H1 (cell line): ENCODE measurements at regions not wholly inside any gene's neighbourhood (a gene's known extent, or its start where the extent isn't known, plus 50 kb on each side); places are given as distances from the start of the nearest gene placed in this dataset.

Experiments
- CTCF ChIA-PET: fragments of 300-600 bp; sonication (Branson Sonifier 250); formaldehyde crosslinking; loops from one replicate; lab custom pipeline; 2021; ENCODE audit not compliant: partially characterized antibody; lab: Charles Lee
- POLR2A ChIA-PET: fragments of 300-600 bp; sonication (Branson Sonifier 250); formaldehyde crosslinking; loops from one replicate; lab custom pipeline; 2021; ENCODE audit warnings: inconsistent platforms; ENCODE audit not compliant: partially characterized antibody; lab: Charles Lee
- DNase-seq, 2 experiments: peaks; one replicate each; pipeline versions ENCODE4 v3.0.0 to v3.0.0-alpha.2; 2010 to 2022; ENCODE audit warnings: low spot score in 2 of 2, low read depth in 1 of 2, mixed read lengths in 1 of 2
- FAIRE-seq: peaks from 2 replicates; lab custom pipeline; 2011; peaks lifted over from hg19 to GRCh38; lab: Jason Lieb, UNC
- H2AFZ ChIP-seq: 2 replicates; pipeline ENCODE4 v1.8.1; 2012; ENCODE audit warnings: low read length, inconsistent platforms
- H2AK5ac ChIP-seq: 2 replicates; pipeline ENCODE4 v1.6.1; 2013; ENCODE audit warnings: low read depth, low read length
- H2BK120ac ChIP-seq: replicated peaks from 2 replicates; pipeline ENCODE3; 2013; ENCODE audit warnings: low read depth, low read length, inconsistent platforms
- H2BK12ac ChIP-seq: 2 replicates; pipeline ENCODE4 v1.6.1; 2013; ENCODE audit warnings: low read depth, low read length
- H2BK15ac ChIP-seq: 2 replicates; pipeline ENCODE4 v1.6.1; 2013; ENCODE audit warnings: low read length
- H2BK20ac ChIP-seq: 2 replicates; pipeline ENCODE4 v1.6.1; 2013; ENCODE audit warnings: low read length
- H2BK5ac ChIP-seq: 2 replicates; pipeline ENCODE4 v1.6.1; 2013; ENCODE audit warnings: low read depth, low read length
- H3K14ac ChIP-seq: 2 replicates; pipeline ENCODE4 v1.6.1; 2013; ENCODE audit warnings: inconsistent platforms; ENCODE audit not compliant: insufficient read length
- H3K18ac ChIP-seq: 2 replicates; pipeline ENCODE4 v1.6.1; 2013; ENCODE audit warnings: low read length; ENCODE audit errors: extremely low read depth
- H3K23ac ChIP-seq: 2 replicates; pipeline ENCODE4 v1.6.1; 2013; ENCODE audit warnings: inconsistent platforms; ENCODE audit not compliant: insufficient read length
- H3K23me2 ChIP-seq: 2 replicates; pipeline ENCODE4 v1.6.1; 2013; ENCODE audit warnings: low read depth, low read length
- H3K27ac ChIP-seq: 2 replicates; pipeline ENCODE4 v1.6.1; 2011; ENCODE audit warnings: low read depth, low read length, inconsistent platforms
- H3K27me3 ChIP-seq, 4 experiments: replicated peaks in 1 of 4; 1 replicate in 1 of 4; 2 replicates in 3 of 4; pipeline versions ENCODE4 v1.6.1 to v1.8.1; 2011 to 2013; ENCODE audit warnings: low read length in 3 of 4, mild to moderate bottlenecking in 3 of 4, inconsistent platforms in 2 of 4, mixed read lengths in 2 of 4, moderate library complexity in 1 of 4; ENCODE audit not compliant: control insufficient read depth in 3 of 4, insufficient read depth in 3 of 4; ENCODE audit errors: extremely low read depth in 1 of 4
- H3K36me3 ChIP-seq, 4 experiments: 2 replicates each; pipeline versions ENCODE4 v1.6.1 to v1.8.1; 2011 to 2013; ENCODE audit warnings: mild to moderate bottlenecking in 4 of 4, low read length in 3 of 4, moderate library complexity in 2 of 4, control low read depth in 1 of 4, inconsistent platforms in 1 of 4; ENCODE audit not compliant: insufficient read depth in 4 of 4, control insufficient read depth in 2 of 4
- H3K4ac ChIP-seq: replicated peaks from 2 replicates; pipeline ENCODE3; 2013; ENCODE audit warnings: low read length, low read depth, mixed read lengths, inconsistent platforms; ENCODE audit not compliant: insufficient read length
- H3K4me1 ChIP-seq, 4 experiments: replicated peaks in 1 of 4; 1 replicate in 1 of 4; 2 replicates in 3 of 4; pipeline versions ENCODE4 v1.6.1 to v1.8.1; 2011 to 2013; ENCODE audit warnings: low read length in 3 of 4, inconsistent platforms in 2 of 4, mixed read lengths in 1 of 4; ENCODE audit not compliant: insufficient read depth in 4 of 4, control insufficient read depth in 3 of 4
- H3K4me2 ChIP-seq, 2 experiments: 2 replicates each; pipeline versions ENCODE4 v1.6.1 to v1.8.1; 2011 to 2013; ENCODE audit warnings: low read depth in 2 of 2, low read length in 2 of 2, control low read depth in 1 of 2, inconsistent platforms in 1 of 2, mild to moderate bottlenecking in 1 of 2; ENCODE audit not compliant: insufficient read depth in 1 of 2
- H3K4me3 ChIP-seq, 4 experiments: fragments of 200-600, 300-600 bp in 1 of 4; sonication (generic), shearing (Covaris generic), sonication (Bioruptor Twin) in 1 of 4; 2 replicates each; pipeline versions ENCODE4 v1.5.1 to v1.8.1; 2011 to 2016; ENCODE audit warnings: low read length in 4 of 4, low read depth in 3 of 4, control low read depth in 2 of 4, inconsistent platforms in 2 of 4, mild to moderate bottlenecking in 2 of 4, mixed read lengths in 1 of 4, moderate library complexity in 1 of 4; ENCODE audit not compliant: insufficient read depth in 2 of 4; ENCODE audit errors: extremely low read depth in 1 of 4
- H3K56ac ChIP-seq: replicated peaks from 2 replicates; pipeline ENCODE3; 2013; ENCODE audit warnings: low read depth, mild to moderate bottlenecking, mixed read lengths, low read length, inconsistent platforms; ENCODE audit not compliant: insufficient read length
- H3K79me1 ChIP-seq: 2 replicates; pipeline ENCODE4 v1.6.1; 2013; ENCODE audit warnings: low read depth, low read length, control low read depth
- H3K79me2 ChIP-seq, 2 experiments: 2 replicates each; pipeline versions ENCODE4 v1.6.1 to v1.8.1; 2012 to 2013; ENCODE audit warnings: low read length in 2 of 2, mild to moderate bottlenecking in 2 of 2, inconsistent platforms in 1 of 2; ENCODE audit not compliant: insufficient read depth in 2 of 2, control insufficient read depth in 1 of 2
- H3K9ac ChIP-seq, 4 experiments: replicated peaks in 1 of 4; 1 replicate in 1 of 4; 2 replicates in 3 of 4; pipeline versions ENCODE4 v1.6.1 to v1.8.1; 2011 to 2013; ENCODE audit warnings: low read depth in 3 of 4, low read length in 3 of 4, control low read depth in 2 of 4, mild to moderate bottlenecking in 2 of 4, moderate library complexity in 2 of 4, inconsistent platforms in 1 of 4; ENCODE audit errors: extremely low read depth in 1 of 4
- H3K9me3 ChIP-seq, 2 experiments: 2 replicates each; pipeline versions ENCODE4 v1.6.1 to v1.8.1; 2012 to 2013; ENCODE audit warnings: mild to moderate bottlenecking in 2 of 2, moderate library complexity in 2 of 2, control low read depth in 1 of 2, inconsistent platforms in 1 of 2, low read depth in 1 of 2, low read length in 1 of 2, mixed read lengths in 1 of 2; ENCODE audit not compliant: insufficient read depth in 2 of 2
- H4K20me1 ChIP-seq, 2 experiments: replicated peaks in 1 of 2; 2 replicates each; pipeline versions ENCODE3 to v1.8.1; 2011 to 2013; ENCODE audit warnings: inconsistent platforms in 2 of 2, low read length in 2 of 2, mild to moderate bottlenecking in 1 of 2; ENCODE audit not compliant: insufficient read depth in 2 of 2, control insufficient read depth in 1 of 2
- H4K5ac ChIP-seq: 2 replicates; pipeline ENCODE4 v1.6.1; 2013; ENCODE audit warnings: low read length, low read depth, mixed read lengths, inconsistent platforms; ENCODE audit not compliant: insufficient read length
- H4K8ac ChIP-seq: 2 replicates; pipeline ENCODE4 v1.8.0; 2013; ENCODE audit warnings: mild to moderate bottlenecking, moderate library complexity, low read length, inconsistent platforms; ENCODE audit not compliant: insufficient read depth; ENCODE audit errors: extremely low read depth
- H4K91ac ChIP-seq: replicated peaks from 2 replicates; pipeline ENCODE3; 2013; ENCODE audit warnings: low read length, mixed read lengths, inconsistent platforms; ENCODE audit not compliant: insufficient read length
- ATF3 ChIP-seq: IDR thresholded peaks from 2 replicates; pipeline ENCODE4 v1.6.1; 2011; ENCODE audit warnings: low read depth, mild to moderate bottlenecking, low read length; ENCODE audit not compliant: insufficient read depth
- WGBS, 2 experiments: shearing (Covaris generic) in 1 of 2; methylation state at CpG; one replicate each; pipeline versions ENCODE4 v1.1.6 to v1.1.7; 2013 to 2015; ENCODE audit warnings: low lambda C conversion rate in 2 of 2, mixed read lengths in 2 of 2, inconsistent platforms in 1 of 2, low coverage in 1 of 2, missing lambda C conversion rate in 1 of 2; ENCODE audit not compliant: insufficient replicate concordance in 2 of 2, insufficient coverage in 1 of 2, insufficient read length in 1 of 2; ENCODE audit errors: extremely low coverage in 1 of 2, missing lambda C conversion rate in 1 of 2; 5-methylcytosine and 5-hydroxymethylcytosine counted together

GRCh38 chr12:76238688-76239087 lies 109.5 kb downstream of the BBS10 start:
- Histone ChIP-seq H2BK120ac (no peak overlapping the region), H3K56ac (no peak overlapping the region), H3K18ac (no peak overlapping the region), H4K8ac (no peak overlapping the region), H3K9ac (no peak overlapping the region), H2AFZ (no peak overlapping the region), H4K20me1 (no peaks in the 10 kb centered on the region), H2BK20ac (no peak overlapping the region), H2BK12ac (no peak overlapping the region), H3K36me3 (no peaks in the 10 kb centered on the region), H4K91ac (no peak overlapping the region), H3K4me1 (no peaks in the 10 kb centered on the region), H3K9me3 (peaks cover 0 to 2% of the 10 kb centered on the region in 2 experiments; a peak in 1 of 4 replicates), H3K4me3 (no peak overlapping the region), H3K14ac (no peak overlapping the region), H3K27ac (no peak overlapping the region), H2AK5ac (no peak overlapping the region), H3K79me1 (no peaks in the 10 kb centered on the region), H3K27me3 (no peaks in the 10 kb centered on the region), H3K4me2 (no peak overlapping the region), H3K4ac (no peak overlapping the region), H3K23me2 (no peaks in the 10 kb centered on the region), H2BK15ac (no peak overlapping the region), H3K79me2 (no peaks in the 10 kb centered on the region), H3K23ac (no peak overlapping the region), H2BK5ac (no peak overlapping the region), H4K5ac (no peak overlapping the region)
- ChIA-PET POLR2A (no interaction called here), CTCF (interaction anchor here (0.5 kb wide), 1 partner anchor 83 kb away, joined by 3 read pairs; no protein-coding TSS in a partner anchor)
- DNase-seq, result peak in 1 of 2 experiments; percentile 20
- FAIRE-seq, result no peak
- 92% methylated on average over 4 of the region's 4 CpGs; no CpG with 5 or more reads in 1 of the 2 experiments for WGBS, 2 experiments
- TF ChIP-seq ATF3, result no peak
